HUES64 (cell line): ENCODE measurements at regions not wholly inside any gene's neighbourhood (a gene's known extent, or its start where the extent isn't known, plus 50 kb on each side); places are given as distances from the start of the nearest gene placed in this dataset.

Experiments used
- H3K27ac ChIP-seq: 2 replicates; pipeline ENCODE4 v1.7.0; 2013; ENCODE audit warnings: low read depth, low read length, inconsistent platforms
- H3K27me3 ChIP-seq: 2 replicates; pipeline ENCODE4 v1.6.1; 2013; ENCODE audit warnings: mild to moderate bottlenecking, low read length; ENCODE audit not compliant: insufficient read depth
- H3K36me3 ChIP-seq: 2 replicates; pipeline ENCODE4 v1.6.1; 2013; ENCODE audit warnings: mild to moderate bottlenecking, low read length; ENCODE audit not compliant: insufficient read depth
- H3K4me1 ChIP-seq: 2 replicates; pipeline ENCODE4 v1.6.1; 2013; ENCODE audit warnings: mild to moderate bottlenecking, low read length, moderate library complexity; ENCODE audit not compliant: insufficient read depth
- H3K4me3 ChIP-seq: 2 replicates; pipeline ENCODE4 v1.5.1; 2013; ENCODE audit warnings: mild to moderate bottlenecking, low read length, moderate library complexity
- H3K9ac ChIP-seq: 2 replicates; pipeline ENCODE4 v1.6.1; 2013; ENCODE audit warnings: mild to moderate bottlenecking, low read depth, low read length
- H3K9me3 ChIP-seq: 2 replicates; pipeline ENCODE4 v1.6.1; 2013; ENCODE audit warnings: low read depth, low read length; ENCODE audit not compliant: insufficient read depth
- WGBS: fragments of 150-250, 120-280 bp; methylation state at CpG from one replicate; pipeline ENCODE4 v1.1.7; 2013; ENCODE audit warnings: missing lambda C conversion rate; 5-methylcytosine and 5-hydroxymethylcytosine counted together

DNA sequence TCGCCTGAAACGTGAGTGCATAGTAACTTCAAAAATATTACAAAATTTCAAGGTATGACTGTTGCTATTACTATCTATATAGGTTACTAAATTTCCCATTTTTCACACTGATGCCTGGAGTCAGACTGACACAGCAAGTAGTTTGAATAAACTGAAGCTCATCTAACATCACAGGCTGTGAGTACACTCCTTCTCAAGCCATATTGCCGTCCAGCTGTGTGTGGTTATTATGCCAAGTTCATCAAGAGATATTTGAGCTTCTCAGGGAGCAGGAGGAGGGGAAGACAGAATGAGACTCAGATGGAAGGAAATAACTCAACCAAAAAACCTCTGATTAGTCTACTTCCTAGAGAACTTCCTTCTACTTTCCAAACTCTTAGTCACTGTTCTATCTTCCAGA is 473.9 kb downstream of the TOX3 start:
- Histone ChIP-seq H3K36me3 (no peaks in the 10 kb centered on the region), H3K9me3 (no peaks in the 10 kb centered on the region), H3K27ac (no peak overlapping the region), H3K27me3 (no peaks in the 10 kb centered on the region), H3K4me3 (no peak overlapping the region), H3K4me1 (no peaks in the 10 kb centered on the region), H3K9ac (no peak overlapping the region)
- 92% methylated on average over 3 of the region's 3 CpGs for WGBS

- WGBS: 83% methylated on average over 4 of the region's 4 CpGs
- H3K36me3 ChIP-seq: no peaks in the 10 kb centered on the region
- H3K9ac ChIP-seq: no peak overlapping the region
- no peak overlapping the region for H3K27ac ChIP-seq
- no peak overlapping the region for H3K4me3 ChIP-seq
- no peaks in the 10 kb centered on the region for H3K9me3 ChIP-seq
- H3K27me3 ChIP-seq: no peaks in the 10 kb centered on the region
- no peaks in the 10 kb centered on the region for H3K4me1 ChIP-seq
These were observed 475.8 kb downstream of the TOX3 start for GRCh38 chr16:52071101-52071500.

DNA sequence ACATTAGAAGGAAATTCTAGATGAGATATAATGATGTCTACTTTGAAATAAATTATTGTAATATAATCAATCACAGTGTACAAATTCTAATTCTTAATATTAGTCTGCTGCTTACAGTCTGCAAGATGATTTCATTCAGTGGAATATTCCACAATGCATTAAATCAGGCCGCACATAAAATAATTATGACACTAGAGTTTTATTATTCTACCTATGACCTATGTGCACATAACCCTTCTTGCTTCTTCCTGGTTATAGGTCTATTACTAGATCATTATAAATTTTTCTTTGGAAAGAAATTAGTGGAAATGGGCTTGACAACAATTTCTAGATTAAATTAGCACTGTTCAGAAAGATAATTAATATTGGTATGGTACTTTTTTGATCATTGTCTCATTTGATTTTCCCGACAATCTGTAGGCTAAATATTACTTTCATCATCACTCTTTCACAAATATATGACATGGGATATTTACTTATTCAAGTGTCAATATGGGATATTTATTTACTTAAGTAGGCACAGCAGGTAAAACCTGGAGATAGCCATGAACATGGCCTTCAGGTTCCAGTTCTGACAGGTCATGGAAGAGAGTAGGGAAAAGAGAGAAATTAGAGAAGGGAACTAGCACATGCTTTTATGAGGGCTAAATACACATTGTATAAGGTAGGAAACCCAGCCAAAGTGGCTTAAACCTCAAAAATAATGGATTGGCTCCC is 476.4 kb downstream of the TOX3 start:
- peaks cover 2% of the 10 kb centered on the region; the same call in 1 of the 2 replicates for H3K9me3 ChIP-seq

GRCh38 chr16:52069866-52070265 is 477.1 kb downstream of the TOX3 start:
- H3K27me3 ChIP-seq: no peaks in the 10 kb centered on the region
- 29% methylated on average over 3 of the region's 3 CpGs for WGBS
- H3K27ac ChIP-seq: no peak overlapping the region
- no peaks in the 10 kb centered on the region for H3K4me1 ChIP-seq
- H3K9ac ChIP-seq: no peak overlapping the region
- H3K4me3 ChIP-seq: no peak overlapping the region
- peaks cover 7% of the 10 kb centered on the region; the same call in 1 of the 2 replicates for H3K9me3 ChIP-seq
- H3K36me3 ChIP-seq: no peaks in the 10 kb centered on the region

More for the DNA sequence above, 476.4 kb downstream of the TOX3 start:
- Histone ChIP-seq H3K36me3 (no peaks in the 10 kb centered on the region), H3K27ac (no peak overlapping the region), H3K9ac (no peak overlapping the region), H3K4me3 (no peak overlapping the region), H3K27me3 (no peaks in the 10 kb centered on the region), H3K4me1 (no peaks in the 10 kb centered on the region)
- WGBS: no CpG with 5 or more reads among the region's 2 CpGs

GRCh38 chr16:52068447-52069074 is 478.4 kb downstream of the TOX3 start:
- Histone ChIP-seq H3K4me1 (no peaks in the 10 kb centered on the region), H3K27me3 (no peaks in the 10 kb centered on the region), H3K9me3 (peaks cover 10% of the 10 kb centered on the region; the same call in 1 of the 2 replicates), H3K36me3 (no peaks in the 10 kb centered on the region), H3K27ac (no peak overlapping the region), H3K9ac (no peak overlapping the region), H3K4me3 (no peak overlapping the region)
- WGBS: 62% methylated on average over 6 of the region's 8 CpGs

GRCh38 chr16:52066962-52067361 is 480.0 kb downstream of the TOX3 start:
- Histone ChIP-seq H3K36me3 (no peaks in the 10 kb centered on the region), H3K4me3 (no peak overlapping the region), H3K27me3 (no peaks in the 10 kb centered on the region), H3K27ac (no peak overlapping the region), H3K9ac (no peak overlapping the region), H3K4me1 (no peaks in the 10 kb centered on the region), H3K9me3 (peaks cover 10% of the 10 kb centered on the region; the same call in 1 of the 2 replicates)
- 78% methylated on average over 2 of the region's 2 CpGs for WGBS

GRCh38 chr16:52056259-52056658 is 490.7 kb downstream of the TOX3 start:
- H3K4me1 ChIP-seq: no peaks in the 10 kb centered on the region
- no peak overlapping the region for H3K9ac ChIP-seq
- no peaks in the 10 kb centered on the region for H3K36me3 ChIP-seq
- WGBS: 90% methylated on average over 1 of the region's 1 CpG
- no peak overlapping the region for H3K4me3 ChIP-seq
- H3K27me3 ChIP-seq: no peaks in the 10 kb centered on the region
- no peak overlapping the region for H3K27ac ChIP-seq
- H3K9me3 ChIP-seq: no peaks in the 10 kb centered on the region

GRCh38 chr16:52055381-52055780 is 491.6 kb downstream of the TOX3 start:
- H3K27me3 ChIP-seq: no peaks in the 10 kb centered on the region
- H3K4me3 ChIP-seq: no peak overlapping the region
- no peaks in the 10 kb centered on the region for H3K4me1 ChIP-seq
- no peak overlapping the region for H3K9ac ChIP-seq
- no peak overlapping the region for H3K27ac ChIP-seq
- H3K9me3 ChIP-seq: no peaks in the 10 kb centered on the region
- no peaks in the 10 kb centered on the region for H3K36me3 ChIP-seq
- 90% methylated on average over 2 of the region's 2 CpGs for WGBS

GRCh38 chr16:52054326-52054725 is 492.6 kb downstream of the TOX3 start:
- Histone ChIP-seq H3K9ac (no peak overlapping the region), H3K9me3 (no peaks in the 10 kb centered on the region), H3K27ac (no peak overlapping the region), H3K27me3 (no peaks in the 10 kb centered on the region), H3K4me1 (no peaks in the 10 kb centered on the region), H3K4me3 (no peak overlapping the region), H3K36me3 (no peaks in the 10 kb centered on the region)
- WGBS: no CpG with 5 or more reads among the region's 1 CpG

- no peak overlapping the region for H3K9ac ChIP-seq
- H3K27me3 ChIP-seq: no peaks in the 10 kb centered on the region
- no peak overlapping the region for H3K27ac ChIP-seq
- no peak overlapping the region for H3K4me3 ChIP-seq
- H3K36me3 ChIP-seq: no peaks in the 10 kb centered on the region
- no peaks in the 10 kb centered on the region for H3K9me3 ChIP-seq
- H3K4me1 ChIP-seq: no peaks in the 10 kb centered on the region
These were observed 494.1 kb downstream of the TOX3 start for GRCh38 chr16:52052818-52053217.

DNA sequence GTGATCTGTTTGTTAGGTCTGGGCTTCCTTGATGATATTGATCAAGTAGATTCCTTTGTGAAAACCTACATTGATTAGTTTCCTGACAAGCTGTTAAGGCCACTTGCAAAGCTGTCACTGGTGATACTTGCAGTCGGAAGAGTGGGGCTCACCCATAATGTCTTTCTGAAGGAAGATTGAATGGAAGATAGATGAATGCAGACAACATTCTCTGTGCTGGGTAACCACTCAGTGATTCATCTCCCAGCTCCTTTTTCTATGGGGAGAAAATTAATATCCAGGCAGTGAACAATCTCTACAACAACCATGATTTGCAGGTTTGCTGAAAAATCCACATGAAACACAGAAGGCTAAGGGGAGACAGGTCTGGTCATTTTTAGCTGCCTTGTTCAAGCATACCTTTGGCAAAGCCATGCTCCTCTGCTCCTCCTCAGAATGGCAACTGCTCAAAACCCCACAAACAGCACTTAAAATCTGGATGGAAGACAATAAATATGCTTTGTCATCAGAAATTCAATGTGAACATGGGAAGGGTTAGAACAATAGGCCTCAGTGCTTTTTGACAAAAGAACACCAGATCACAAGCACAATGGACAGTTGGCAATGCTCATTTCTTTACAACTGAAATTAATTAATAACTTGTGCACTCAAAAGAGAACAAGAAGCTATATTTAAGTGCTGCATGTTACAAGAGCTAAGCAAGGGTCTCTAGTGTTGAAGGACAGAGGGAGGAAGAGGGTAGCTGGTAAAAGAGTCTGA is 495.4 kb downstream of the TOX3 start:
- no peaks in the 10 kb centered on the region for H3K9me3 ChIP-seq
- no peaks in the 10 kb centered on the region for H3K4me1 ChIP-seq
- no peaks in the 10 kb centered on the region for H3K27me3 ChIP-seq
- H3K27ac ChIP-seq: no peak overlapping the region
- H3K4me3 ChIP-seq: no peak overlapping the region
- no peaks in the 10 kb centered on the region for H3K36me3 ChIP-seq
- WGBS: 88% methylated on average over 1 of the region's 1 CpG
- no peak overlapping the region for H3K9ac ChIP-seq
